ENCODE measurements at regions not wholly inside any gene's neighbourhood (a gene's known extent, or its start where the extent isn't known, plus 50 kb on each side); places are given as distances from the start of the nearest gene placed in this dataset.

- no peak for TF ChIP-seq CTCF (IDR thresholded peaks at IDR 0.05 in 8 of 11, conservative IDR thresholded peaks at IDR 0.05 in 3 of 11)
- no peak for TF ChIP-seq POLR2A (IDR thresholded peaks at IDR 0.05)
- TF ChIP-seq POLR2AphosphoS5 (IDR thresholded peaks at IDR 0.05), result no peak
Observed at GRCh38 chr6:12621754-12622153, 94.8 kb upstream of the PHACTR1 start.

Measured in spleen (tissue), 7 donors.